Thyroid gland (tissue), 4 donors: ENCODE measurements at regions not wholly inside any gene's neighbourhood (a gene's known extent, or its start where the extent isn't known, plus 50 kb on each side); places are given as distances from the start of the nearest gene placed in this dataset.

Source experiments
- POLR2A ChIP-seq, 2 donors: fragments of 450-650 bp; IDR thresholded peaks; one replicate each; pipeline ENCODE4 v1.6.1; 2017; ENCODE audit warnings: antibody characterized with exemption in 2 of 2, mild to moderate bottlenecking in 2 of 2, moderate library complexity in 1 of 2
- TF ChIP-seq, protein P1 (sequence below), 6 experiments: fragments of 200-600 bp in 3 of 6; fragments of 450-650 bp in 3 of 6; sonication (generic) in 3 of 6; IDR thresholded peaks; one replicate each; pipeline ENCODE4 v1.5.1; 2016 to 2019; ENCODE audit warnings: antibody characterized with exemption in 6 of 6, mild to moderate bottlenecking in 2 of 6, inconsistent platforms in 1 of 6, moderate library complexity in 1 of 6

DNA sequence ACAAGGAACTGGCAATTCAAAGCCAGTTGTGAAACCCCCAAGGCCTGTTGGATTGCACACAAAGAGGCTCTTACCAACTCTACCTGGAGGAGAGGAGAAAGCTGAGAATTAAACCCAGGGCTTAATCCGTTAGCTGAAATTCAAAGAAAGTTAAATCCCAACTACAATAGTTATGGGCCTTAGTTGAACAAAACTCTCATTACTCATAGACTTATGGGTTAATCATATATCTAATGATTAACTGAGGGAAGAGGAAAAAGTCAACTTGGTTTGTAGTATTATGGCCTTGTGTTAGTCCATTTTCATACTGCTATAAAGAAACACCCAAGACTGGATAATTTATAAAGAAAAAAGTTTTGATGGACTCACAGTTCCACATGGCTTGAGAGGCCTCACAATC is 838.2 kb upstream of the ADGRL2 start:
- no peak for TF ChIP-seq POLR2A (IDR thresholded peaks at IDR 0.05)
- TF ChIP-seq, protein P1, sequence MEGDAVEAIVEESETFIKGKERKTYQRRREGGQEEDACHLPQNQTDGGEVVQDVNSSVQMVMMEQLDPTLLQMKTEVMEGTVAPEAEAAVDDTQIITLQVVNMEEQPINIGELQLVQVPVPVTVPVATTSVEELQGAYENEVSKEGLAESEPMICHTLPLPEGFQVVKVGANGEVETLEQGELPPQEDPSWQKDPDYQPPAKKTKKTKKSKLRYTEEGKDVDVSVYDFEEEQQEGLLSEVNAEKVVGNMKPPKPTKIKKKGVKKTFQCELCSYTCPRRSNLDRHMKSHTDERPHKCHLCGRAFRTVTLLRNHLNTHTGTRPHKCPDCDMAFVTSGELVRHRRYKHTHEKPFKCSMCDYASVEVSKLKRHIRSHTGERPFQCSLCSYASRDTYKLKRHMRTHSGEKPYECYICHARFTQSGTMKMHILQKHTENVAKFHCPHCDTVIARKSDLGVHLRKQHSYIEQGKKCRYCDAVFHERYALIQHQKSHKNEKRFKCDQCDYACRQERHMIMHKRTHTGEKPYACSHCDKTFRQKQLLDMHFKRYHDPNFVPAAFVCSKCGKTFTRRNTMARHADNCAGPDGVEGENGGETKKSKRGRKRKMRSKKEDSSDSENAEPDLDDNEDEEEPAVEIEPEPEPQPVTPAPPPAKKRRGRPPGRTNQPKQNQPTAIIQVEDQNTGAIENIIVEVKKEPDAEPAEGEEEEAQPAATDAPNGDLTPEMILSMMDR (IDR thresholded peaks at IDR 0.05): no peak
